GM21737 (cell line): ENCODE measurements at regions not wholly inside any gene's neighbourhood (a gene's known extent, or its start where the extent isn't known, plus 50 kb on each side); places are given as distances from the start of the nearest gene placed in this dataset.
"Not testable (repeated sequence)": the region's sequence is repeated elsewhere in the genome, so short reads cannot be mapped to it uniquely, and the experiment has no call there.

Experiments used
- ATAC-seq: cut with Tn5 transposase; IDR thresholded peaks from one replicate; pipeline ENCODE4 v1.9.1; 2021; ENCODE audit warnings: mild to moderate bottlenecking, moderate library complexity; ENCODE audit not compliant: unreplicated experiment

GRCh38 chr5:17951392-17952169 is 317.3 kb downstream of the TAF11L14 start:
- no peak for ATAC-seq

GRCh38 chr5:17952231-17952630 is 318.0 kb downstream of the TAF11L14 start:
- ATAC-seq = no peak

- ATAC-seq = no peak
Observed at GRCh38 chr5:17964067-17964466, 329.8 kb downstream of the TAF11L14 start.

GRCh38 chr5:17966640-17967402 is 332.6 kb downstream of the TAF11L14 start:
- no peak for ATAC-seq

GRCh38 chr5:17976404-17976803 is 342.1 kb downstream of the TAF11L14 start:
- ATAC-seq = no peak

- ATAC-seq = no peak
Observed at GRCh38 chr5:17978954-17979353, 344.7 kb downstream of the TAF11L14 start.

GRCh38 chr5:17982626-17983025 is 348.4 kb downstream of the TAF11L14 start:
- ATAC-seq = not testable (repeated sequence)

GRCh38 chr5:17989036-17989435 is 354.8 kb downstream of the TAF11L14 start:
- ATAC-seq = no peak

- no peak for ATAC-seq
Observed at GRCh38 chr5:17989567-17990563, 355.6 kb downstream of the TAF11L14 start.

- no peak for ATAC-seq
Observed at GRCh38 chr5:17991775-17992174, 357.5 kb downstream of the TAF11L14 start.

- ATAC-seq = no peak
Observed at GRCh38 chr5:17992291-17992690, 358.0 kb downstream of the TAF11L14 start.

- ATAC-seq = no peak
Observed at GRCh38 chr5:17995997-17996396, 361.7 kb downstream of the TAF11L14 start.

GRCh38 chr5:17999858-18000257 is 365.6 kb downstream of the TAF11L14 start:
- ATAC-seq = no peak

GRCh38 chr5:18000744-18001143 is 366.5 kb downstream of the TAF11L14 start:
- no peak for ATAC-seq

- no peak for ATAC-seq
Observed at GRCh38 chr5:18003312-18003711, 369.1 kb downstream of the TAF11L14 start.

GRCh38 chr5:18003784-18004183 is 369.5 kb downstream of the TAF11L14 start:
- no peak for ATAC-seq

GRCh38 chr5:18006235-18006634 is 372.0 kb downstream of the TAF11L14 start:
- not testable (repeated sequence) for ATAC-seq

GRCh38 chr5:18008940-18009339 is 374.7 kb downstream of the TAF11L14 start:
- no peak for ATAC-seq

GRCh38 chr5:18010053-18010452 is 375.8 kb downstream of the TAF11L14 start:
- ATAC-seq = no peak

GRCh38 chr5:18018472-18018871 is 384.2 kb downstream of the TAF11L14 start:
- no peak for ATAC-seq

- no peak for ATAC-seq
Observed at GRCh38 chr5:18023275-18023674, 389.0 kb downstream of the TAF11L14 start.
